ENCODE measurements at regions not wholly inside any gene's neighbourhood (a gene's known extent, or its start where the extent isn't known, plus 50 kb on each side); places are given as distances from the start of the nearest gene placed in this dataset.

GRCh38 chr17:13874134-13874533, 195.2 kb upstream of the COX10 start:
- DNase-seq: no peak

GRCh38 chr17:13874817-13875216, 194.5 kb upstream of the COX10 start:
- no peak for DNase-seq

GRCh38 chr17:13879961-13880466, 189.3 kb upstream of the COX10 start:
- no peak for DNase-seq

GRCh38 chr17:13883659-13884058, 185.6 kb upstream of the COX10 start:
- no peak for DNase-seq

GRCh38 chr17:13884347-13884746, 185.0 kb upstream of the COX10 start:
- DNase-seq: no peak

- DNase-seq: no peak
These were observed 183.8 kb upstream of the COX10 start for GRCh38 chr17:13885550-13885949.

- DNase-seq: no peak
These were observed 183.1 kb upstream of the COX10 start for GRCh38 chr17:13885953-13886889.

GRCh38 chr17:13888056-13888609, 181.2 kb upstream of the COX10 start:
- no peak for DNase-seq

- DNase-seq: peak; percentile 59
These were observed 160.3 kb upstream of the COX10 start for GRCh38 chr17:13908971-13909370.

- no peak for DNase-seq
These were observed 159.3 kb upstream of the COX10 start for GRCh38 chr17:13909901-13910519.

GRCh38 chr17:13917634-13918033, 151.7 kb upstream of the COX10 start:
- peak; percentile 55 for DNase-seq

GRCh38 chr17:13918247-13918646, 151.1 kb upstream of the COX10 start:
- no peak for DNase-seq

GRCh38 chr17:13919818-13920217, 149.5 kb upstream of the COX10 start:
- DNase-seq: no peak

- peak; percentile 51 for DNase-seq
These were observed 148.9 kb upstream of the COX10 start for GRCh38 chr17:13920413-13920812.

GRCh38 chr17:13921841-13922776, 147.2 kb upstream of the COX10 start:
- no peak for DNase-seq

GRCh38 chr17:13922885-13923284, 146.4 kb upstream of the COX10 start:
- DNase-seq: no peak

GRCh38 chr17:13925579-13925978, 143.7 kb upstream of the COX10 start:
- DNase-seq: no peak

GRCh38 chr17:13931111-13931526, 138.2 kb upstream of the COX10 start:
- peak; percentile 99 for DNase-seq

GRCh38 chr17:13931800-13932460, 137.4 kb upstream of the COX10 start:
- peak; percentile 98 for DNase-seq

GRCh38 chr17:13933441-13934276, 135.6 kb upstream of the COX10 start:
- peak; percentile 16 for DNase-seq

- no peak for DNase-seq
These were observed 130.1 kb upstream of the COX10 start for GRCh38 chr17:13939222-13939621.

Measured in inflammatory macrophage treated with lipopolysaccharide for 4 hours (primary cell).